H1 (cell line): ENCODE measurements at regions not wholly inside any gene's neighbourhood (a gene's known extent, or its start where the extent isn't known, plus 50 kb on each side); places are given as distances from the start of the nearest gene placed in this dataset.

Experiments used
- CTCF ChIA-PET: fragments of 300-600 bp; sonication (Branson Sonifier 250); formaldehyde crosslinking; loops from one replicate; lab custom pipeline; 2021; ENCODE audit not compliant: partially characterized antibody; lab: Charles Lee
- POLR2A ChIA-PET: fragments of 300-600 bp; sonication (Branson Sonifier 250); formaldehyde crosslinking; loops from one replicate; lab custom pipeline; 2021; ENCODE audit warnings: inconsistent platforms; ENCODE audit not compliant: partially characterized antibody; lab: Charles Lee
- DNase-seq, 2 experiments: peaks; one replicate each; pipeline versions ENCODE4 v3.0.0 to v3.0.0-alpha.2; 2010 to 2022; ENCODE audit warnings: low spot score in 2 of 2, low read depth in 1 of 2, mixed read lengths in 1 of 2
- FAIRE-seq: peaks from 2 replicates; lab custom pipeline; 2011; peaks lifted over from hg19 to GRCh38; lab: Jason Lieb, UNC
- H2AFZ ChIP-seq: 2 replicates; pipeline ENCODE4 v1.8.1; 2012; ENCODE audit warnings: low read length, inconsistent platforms
- H2AK5ac ChIP-seq: 2 replicates; pipeline ENCODE4 v1.6.1; 2013; ENCODE audit warnings: low read depth, low read length
- H2BK120ac ChIP-seq: replicated peaks from 2 replicates; pipeline ENCODE3; 2013; ENCODE audit warnings: low read depth, low read length, inconsistent platforms
- H2BK12ac ChIP-seq: 2 replicates; pipeline ENCODE4 v1.6.1; 2013; ENCODE audit warnings: low read depth, low read length
- H2BK15ac ChIP-seq: 2 replicates; pipeline ENCODE4 v1.6.1; 2013; ENCODE audit warnings: low read length
- H2BK20ac ChIP-seq: 2 replicates; pipeline ENCODE4 v1.6.1; 2013; ENCODE audit warnings: low read length
- H2BK5ac ChIP-seq: 2 replicates; pipeline ENCODE4 v1.6.1; 2013; ENCODE audit warnings: low read depth, low read length
- H3K14ac ChIP-seq: 2 replicates; pipeline ENCODE4 v1.6.1; 2013; ENCODE audit warnings: inconsistent platforms; ENCODE audit not compliant: insufficient read length
- H3K18ac ChIP-seq: 2 replicates; pipeline ENCODE4 v1.6.1; 2013; ENCODE audit warnings: low read length; ENCODE audit errors: extremely low read depth
- H3K23ac ChIP-seq: 2 replicates; pipeline ENCODE4 v1.6.1; 2013; ENCODE audit warnings: inconsistent platforms; ENCODE audit not compliant: insufficient read length
- H3K23me2 ChIP-seq: 2 replicates; pipeline ENCODE4 v1.6.1; 2013; ENCODE audit warnings: low read depth, low read length
- H3K27ac ChIP-seq: 2 replicates; pipeline ENCODE4 v1.6.1; 2011; ENCODE audit warnings: low read depth, low read length, inconsistent platforms
- H3K27me3 ChIP-seq, 4 experiments: replicated peaks in 1 of 4; 1 replicate in 1 of 4; 2 replicates in 3 of 4; pipeline versions ENCODE4 v1.6.1 to v1.8.1; 2011 to 2013; ENCODE audit warnings: low read length in 3 of 4, mild to moderate bottlenecking in 3 of 4, inconsistent platforms in 2 of 4, mixed read lengths in 2 of 4, moderate library complexity in 1 of 4; ENCODE audit not compliant: control insufficient read depth in 3 of 4, insufficient read depth in 3 of 4; ENCODE audit errors: extremely low read depth in 1 of 4
- H3K36me3 ChIP-seq, 4 experiments: 2 replicates each; pipeline versions ENCODE4 v1.6.1 to v1.8.1; 2011 to 2013; ENCODE audit warnings: mild to moderate bottlenecking in 4 of 4, low read length in 3 of 4, moderate library complexity in 2 of 4, control low read depth in 1 of 4, inconsistent platforms in 1 of 4; ENCODE audit not compliant: insufficient read depth in 4 of 4, control insufficient read depth in 2 of 4
- H3K4ac ChIP-seq: replicated peaks from 2 replicates; pipeline ENCODE3; 2013; ENCODE audit warnings: low read length, low read depth, mixed read lengths, inconsistent platforms; ENCODE audit not compliant: insufficient read length
- H3K4me1 ChIP-seq, 4 experiments: replicated peaks in 1 of 4; 1 replicate in 1 of 4; 2 replicates in 3 of 4; pipeline versions ENCODE4 v1.6.1 to v1.8.1; 2011 to 2013; ENCODE audit warnings: low read length in 3 of 4, inconsistent platforms in 2 of 4, mixed read lengths in 1 of 4; ENCODE audit not compliant: insufficient read depth in 4 of 4, control insufficient read depth in 3 of 4
- H3K4me2 ChIP-seq, 2 experiments: 2 replicates each; pipeline versions ENCODE4 v1.6.1 to v1.8.1; 2011 to 2013; ENCODE audit warnings: low read depth in 2 of 2, low read length in 2 of 2, control low read depth in 1 of 2, inconsistent platforms in 1 of 2, mild to moderate bottlenecking in 1 of 2; ENCODE audit not compliant: insufficient read depth in 1 of 2
- H3K4me3 ChIP-seq, 4 experiments: fragments of 200-600, 300-600 bp in 1 of 4; sonication (generic), shearing (Covaris generic), sonication (Bioruptor Twin) in 1 of 4; 2 replicates each; pipeline versions ENCODE4 v1.5.1 to v1.8.1; 2011 to 2016; ENCODE audit warnings: low read length in 4 of 4, low read depth in 3 of 4, control low read depth in 2 of 4, inconsistent platforms in 2 of 4, mild to moderate bottlenecking in 2 of 4, mixed read lengths in 1 of 4, moderate library complexity in 1 of 4; ENCODE audit not compliant: insufficient read depth in 2 of 4; ENCODE audit errors: extremely low read depth in 1 of 4
- H3K56ac ChIP-seq: replicated peaks from 2 replicates; pipeline ENCODE3; 2013; ENCODE audit warnings: low read depth, mild to moderate bottlenecking, mixed read lengths, low read length, inconsistent platforms; ENCODE audit not compliant: insufficient read length
- H3K79me1 ChIP-seq: 2 replicates; pipeline ENCODE4 v1.6.1; 2013; ENCODE audit warnings: low read depth, low read length, control low read depth
- H3K79me2 ChIP-seq, 2 experiments: 2 replicates each; pipeline versions ENCODE4 v1.6.1 to v1.8.1; 2012 to 2013; ENCODE audit warnings: low read length in 2 of 2, mild to moderate bottlenecking in 2 of 2, inconsistent platforms in 1 of 2; ENCODE audit not compliant: insufficient read depth in 2 of 2, control insufficient read depth in 1 of 2
- H3K9ac ChIP-seq, 4 experiments: replicated peaks in 1 of 4; 1 replicate in 1 of 4; 2 replicates in 3 of 4; pipeline versions ENCODE4 v1.6.1 to v1.8.1; 2011 to 2013; ENCODE audit warnings: low read depth in 3 of 4, low read length in 3 of 4, control low read depth in 2 of 4, mild to moderate bottlenecking in 2 of 4, moderate library complexity in 2 of 4, inconsistent platforms in 1 of 4; ENCODE audit errors: extremely low read depth in 1 of 4
- H3K9me3 ChIP-seq, 2 experiments: 2 replicates each; pipeline versions ENCODE4 v1.6.1 to v1.8.1; 2012 to 2013; ENCODE audit warnings: mild to moderate bottlenecking in 2 of 2, moderate library complexity in 2 of 2, control low read depth in 1 of 2, inconsistent platforms in 1 of 2, low read depth in 1 of 2, low read length in 1 of 2, mixed read lengths in 1 of 2; ENCODE audit not compliant: insufficient read depth in 2 of 2
- H4K20me1 ChIP-seq, 2 experiments: replicated peaks in 1 of 2; 2 replicates each; pipeline versions ENCODE3 to v1.8.1; 2011 to 2013; ENCODE audit warnings: inconsistent platforms in 2 of 2, low read length in 2 of 2, mild to moderate bottlenecking in 1 of 2; ENCODE audit not compliant: insufficient read depth in 2 of 2, control insufficient read depth in 1 of 2
- H4K5ac ChIP-seq: 2 replicates; pipeline ENCODE4 v1.6.1; 2013; ENCODE audit warnings: low read length, low read depth, mixed read lengths, inconsistent platforms; ENCODE audit not compliant: insufficient read length
- H4K8ac ChIP-seq: 2 replicates; pipeline ENCODE4 v1.8.0; 2013; ENCODE audit warnings: mild to moderate bottlenecking, moderate library complexity, low read length, inconsistent platforms; ENCODE audit not compliant: insufficient read depth; ENCODE audit errors: extremely low read depth
- H4K91ac ChIP-seq: replicated peaks from 2 replicates; pipeline ENCODE3; 2013; ENCODE audit warnings: low read length, mixed read lengths, inconsistent platforms; ENCODE audit not compliant: insufficient read length
- ASH2L ChIP-seq: fragments of 200-600, 300-600 bp; sonication (generic); IDR thresholded peaks from one replicate; pipeline ENCODE4 v1.7.1; 2017; ENCODE audit warnings: low read length
- HDAC2 ChIP-seq, 2 experiments: fragments of 300-600 bp in 1 of 2; sonication (generic) in 1 of 2; IDR thresholded peaks; 2 replicates each; pipeline ENCODE4 v1.6.1; 2011 to 2012; ENCODE audit warnings: low read depth in 2 of 2, low read length in 2 of 2, mild to moderate bottlenecking in 2 of 2, moderate library complexity in 2 of 2, borderline replicate concordance in 1 of 2, inconsistent platforms in 1 of 2
- KDM5A ChIP-seq: fragments of 200-600 bp; IDR thresholded peaks from 2 replicates; pipeline ENCODE4 v1.7.1; 2012; ENCODE audit warnings: mild to moderate bottlenecking, low read length, inconsistent platforms, mixed read lengths
- MAFK ChIP-seq: IDR thresholded peaks from 2 replicates; pipeline ENCODE4 v1.6.1; 2012; ENCODE audit warnings: low read depth, mild to moderate bottlenecking, improper control_type of control experiment, low read length
- POLR2AphosphoS5 ChIP-seq: IDR thresholded peaks from 2 replicates; pipeline ENCODE4 v1.6.1; 2011; ENCODE audit warnings: low read depth, low read length
- RXRA ChIP-seq: IDR thresholded peaks from 2 replicates; pipeline ENCODE4 v1.6.1; 2011; ENCODE audit warnings: low read depth, mild to moderate bottlenecking, low read length, moderate library complexity; ENCODE audit not compliant: insufficient read depth
- SAP30 ChIP-seq: fragments of 300-600 bp; sonication (generic); IDR thresholded peaks from 2 replicates; pipeline ENCODE4 v1.7.1; 2012; ENCODE audit warnings: low read length, moderate library complexity, mild to moderate bottlenecking, inconsistent platforms; ENCODE audit not compliant: insufficient read depth, insufficient replicate concordance
- SIX5 ChIP-seq: IDR thresholded peaks from 2 replicates; pipeline ENCODE4 v1.6.1; 2011; ENCODE audit warnings: mild to moderate bottlenecking, low read depth, low read length
- TAF7 ChIP-seq: optimal IDR thresholded peaks from 2 replicates; pipeline ENCODE3; 2011; ENCODE audit warnings: low read depth, mild to moderate bottlenecking, inconsistent platforms, low read length, moderate library complexity, borderline replicate concordance
- TCF12 ChIP-seq: IDR thresholded peaks from 2 replicates; pipeline ENCODE4 v1.6.1; 2011; ENCODE audit warnings: low read depth, mild to moderate bottlenecking, low read length
- ZNF274 ChIP-seq: IDR thresholded peaks from 2 replicates; pipeline ENCODE4 v1.7.0; 2012; ENCODE audit warnings: low read length, borderline replicate concordance; ENCODE audit errors: extremely low read depth
- WGBS, 2 experiments: shearing (Covaris generic) in 1 of 2; methylation state at CpG; one replicate each; pipeline versions ENCODE4 v1.1.6 to v1.1.7; 2013 to 2015; ENCODE audit warnings: low lambda C conversion rate in 2 of 2, mixed read lengths in 2 of 2, inconsistent platforms in 1 of 2, low coverage in 1 of 2, missing lambda C conversion rate in 1 of 2; ENCODE audit not compliant: insufficient replicate concordance in 2 of 2, insufficient coverage in 1 of 2, insufficient read length in 1 of 2; ENCODE audit errors: extremely low coverage in 1 of 2, missing lambda C conversion rate in 1 of 2; 5-methylcytosine and 5-hydroxymethylcytosine counted together
- TF ChIP-seq, protein P1 (sequence below): IDR thresholded peaks from 2 replicates; pipeline ENCODE4 v1.6.1; 2012; ENCODE audit warnings: inconsistent platforms
- TF ChIP-seq, protein P2 (sequence below): IDR thresholded peaks from 2 replicates; pipeline ENCODE4 v1.6.1; 2012; ENCODE audit warnings: low read length, inconsistent platforms

DNA sequence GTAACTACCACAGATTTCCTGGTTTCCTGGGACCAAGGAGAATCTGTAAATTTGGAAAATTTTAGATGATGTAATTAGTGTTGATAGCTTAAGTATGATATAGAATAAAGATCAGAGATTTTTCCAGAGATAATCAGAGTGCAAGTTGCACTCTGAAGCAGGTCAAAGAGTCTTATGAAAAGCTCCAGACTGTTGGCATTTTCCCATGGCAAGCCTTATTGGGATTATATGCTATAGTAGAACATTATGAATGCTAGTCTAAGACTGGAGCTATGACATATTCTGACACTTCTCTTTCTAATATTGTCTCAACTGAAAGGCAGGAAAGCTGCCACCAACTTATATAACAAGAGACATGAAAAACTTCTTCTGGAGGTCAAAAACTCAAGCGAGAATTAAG, 1638.3 kb upstream of the LRRTM1 start:
- Histone ChIP-seq H4K20me1 (no peaks in the 10 kb centered on the region), H2BK12ac (no peak overlapping the region), H3K27ac (no peak overlapping the region), H2AFZ (peak overlapping the region; percentile 87; the same call in 1 of the 2 replicates), H3K27me3 (no peaks in the 10 kb centered on the region), H2AK5ac (no peak overlapping the region), H3K4ac (no peak overlapping the region), H2BK15ac (no peak overlapping the region), H3K4me3 (no peak overlapping the region), H2BK120ac (no peak overlapping the region), H4K5ac (no peak overlapping the region), H3K9me3 (no peaks in the 10 kb centered on the region; a peak in 2 of 4 replicates), H3K36me3 (no peaks in the 10 kb centered on the region), H3K56ac (no peak overlapping the region), H3K23me2 (no peaks in the 10 kb centered on the region), H3K79me2 (no peaks in the 10 kb centered on the region), H3K23ac (no peak overlapping the region), H3K14ac (no peak overlapping the region), H2BK5ac (no peak overlapping the region), H3K4me2 (no peak overlapping the region), H4K8ac (no peak overlapping the region), H3K18ac (no peak overlapping the region), H2BK20ac (no peak overlapping the region), H4K91ac (no peak overlapping the region), H3K79me1 (no peaks in the 10 kb centered on the region), H3K9ac (no peak overlapping the region), H3K4me1 (no peaks in the 10 kb centered on the region)
- ChIA-PET CTCF (no interaction called here), POLR2A (no interaction called here)
- DNase-seq (no peak), FAIRE-seq (no peak)
- 93% methylated on average over 1 of the region's 1 CpG; no CpG with 5 or more reads in 1 of the 2 experiments for WGBS, 2 experiments
- no peak for TF ChIP-seq POLR2AphosphoS5
- no peak for TF ChIP-seq SAP30
- no peak for TF ChIP-seq ZNF274
- no peak for TF ChIP-seq HDAC2 (IDR thresholded peaks at IDR 0.05; ENCODE audit: borderline replicate concordance in 1 of 2, low read depth in 2 of 2, low read length in 2 of 2)
- TF ChIP-seq, protein P1, sequence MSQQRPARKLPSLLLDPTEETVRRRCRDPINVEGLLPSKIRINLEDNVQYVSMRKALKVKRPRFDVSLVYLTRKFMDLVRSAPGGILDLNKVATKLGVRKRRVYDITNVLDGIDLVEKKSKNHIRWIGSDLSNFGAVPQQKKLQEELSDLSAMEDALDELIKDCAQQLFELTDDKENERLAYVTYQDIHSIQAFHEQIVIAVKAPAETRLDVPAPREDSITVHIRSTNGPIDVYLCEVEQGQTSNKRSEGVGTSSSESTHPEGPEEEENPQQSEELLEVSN = no peak
- no peak for TF ChIP-seq TCF12
- no peak for TF ChIP-seq MAFK
- TF ChIP-seq, protein P2, sequence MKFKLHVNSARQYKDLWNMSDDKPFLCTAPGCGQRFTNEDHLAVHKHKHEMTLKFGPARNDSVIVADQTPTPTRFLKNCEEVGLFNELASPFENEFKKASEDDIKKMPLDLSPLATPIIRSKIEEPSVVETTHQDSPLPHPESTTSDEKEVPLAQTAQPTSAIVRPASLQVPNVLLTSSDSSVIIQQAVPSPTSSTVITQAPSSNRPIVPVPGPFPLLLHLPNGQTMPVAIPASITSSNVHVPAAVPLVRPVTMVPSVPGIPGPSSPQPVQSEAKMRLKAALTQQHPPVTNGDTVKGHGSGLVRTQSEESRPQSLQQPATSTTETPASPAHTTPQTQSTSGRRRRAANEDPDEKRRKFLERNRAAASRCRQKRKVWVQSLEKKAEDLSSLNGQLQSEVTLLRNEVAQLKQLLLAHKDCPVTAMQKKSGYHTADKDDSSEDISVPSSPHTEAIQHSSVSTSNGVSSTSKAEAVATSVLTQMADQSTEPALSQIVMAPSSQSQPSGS = no peak
- no peak for TF ChIP-seq RXRA
- no peak for TF ChIP-seq ASH2L
- TF ChIP-seq KDM5A = no peak
- no peak for TF ChIP-seq TAF7
- TF ChIP-seq SIX5 = no peak
